MM.1S (cell line): ENCODE measurements at regions not wholly inside any gene's neighbourhood (a gene's known extent, or its start where the extent isn't known, plus 50 kb on each side); places are given as distances from the start of the nearest gene placed in this dataset.

Source experiments
- CTCF ChIP-seq: fragments of 300-600 bp; sonication (generic); IDR thresholded peaks from 2 replicates; pipeline ENCODE4 v1.5.1; 2016; ENCODE audit warnings: antibody characterized with exemption, low read length, mixed read lengths
- EZH2 ChIP-seq: fragments of 300-600 bp; sonication (generic); optimal IDR thresholded peaks from 2 replicates; pipeline ENCODE3; 2017; ENCODE audit warnings: low read depth, mild to moderate bottlenecking, antibody characterized with exemption, low read length, mixed read lengths

GRCh38 chr2:56011624-56012023 lies 88.0 kb upstream of the EFEMP1 start:
- TF ChIP-seq CTCF (no peak), EZH2 (no peak)
